K562 (cell line): ENCODE measurements at regions not wholly inside any gene's neighbourhood (a gene's known extent, or its start where the extent isn't known, plus 50 kb on each side); places are given as distances from the start of the nearest gene placed in this dataset.

Source experiments
- BRCA1 ChIP-seq, 2 experiments: fragments of 450-650 bp in 1 of 2; sonication (generic) in 1 of 2; formaldehyde crosslinking in 1 of 2; IDR thresholded peaks; 2 replicates each; pipeline versions ENCODE4 v1.5.0 to v1.6.1; 2017 to 2020; ENCODE audit warnings: mild to moderate bottlenecking in 1 of 2, missing genetic modification reagents in 1 of 2
- EZH2 ChIP-seq: IDR thresholded peaks from 2 replicates; pipeline ENCODE4 v1.6.1; 2012; ENCODE audit warnings: low read depth, mild to moderate bottlenecking, inconsistent platforms, low read length, borderline replicate concordance
- FOSL1 ChIP-seq: fragments of 200-800 bp; sonication (Bioruptor generic); conservative IDR thresholded peaks from 2 replicates; pipeline ENCODE4 v1.6.1; 2016; ENCODE audit warnings: missing genetic modification characterization, missing compliant biosample characterization
- GTF2E2 ChIP-seq: fragments of 200-800 bp; sonication (Bioruptor generic); IDR thresholded peaks from 2 replicates; pipeline ENCODE4 v1.6.1; 2016; ENCODE audit warnings: missing genetic modification characterization, missing compliant biosample characterization
- PYGO2 ChIP-seq: fragments of 450-650 bp; IDR thresholded peaks from 2 replicates; pipeline ENCODE4 v1.6.1; 2016; ENCODE audit warnings: mild to moderate bottlenecking, missing genetic modification characterization, moderate library complexity, missing compliant biosample characterization
- TAF1 ChIP-seq: IDR thresholded peaks from 2 replicates; pipeline ENCODE4 v1.6.1; 2011; ENCODE audit warnings: mild to moderate bottlenecking, low read length, moderate library complexity; ENCODE audit not compliant: insufficient read depth, control insufficient read depth, severe bottlenecking; ENCODE audit errors: extremely low read depth

GRCh38 chr3:195003893-195004289 is 267.1 kb downstream of the XXYLT1 start:
- no peak for TF ChIP-seq GTF2E2 (tag)
- TF ChIP-seq EZH2: no peak
- TF ChIP-seq FOSL1 (tag): no peak
- no peak for TF ChIP-seq BRCA1 (IDR thresholded peaks at IDR 0.05)
- TF ChIP-seq BRCA1 (CRISPR knock-in tag; IDR thresholded peaks at IDR 0.05): no peak
- no peak for TF ChIP-seq PYGO2
- TF ChIP-seq TAF1: no peak
